ENCODE measurements at regions not wholly inside any gene's neighbourhood (a gene's known extent, or its start where the extent isn't known, plus 50 kb on each side); places are given as distances from the start of the nearest gene placed in this dataset.
A peak's percentile ranks its signal among the peaks of the same experiment; 100 is the strongest.

DNA sequence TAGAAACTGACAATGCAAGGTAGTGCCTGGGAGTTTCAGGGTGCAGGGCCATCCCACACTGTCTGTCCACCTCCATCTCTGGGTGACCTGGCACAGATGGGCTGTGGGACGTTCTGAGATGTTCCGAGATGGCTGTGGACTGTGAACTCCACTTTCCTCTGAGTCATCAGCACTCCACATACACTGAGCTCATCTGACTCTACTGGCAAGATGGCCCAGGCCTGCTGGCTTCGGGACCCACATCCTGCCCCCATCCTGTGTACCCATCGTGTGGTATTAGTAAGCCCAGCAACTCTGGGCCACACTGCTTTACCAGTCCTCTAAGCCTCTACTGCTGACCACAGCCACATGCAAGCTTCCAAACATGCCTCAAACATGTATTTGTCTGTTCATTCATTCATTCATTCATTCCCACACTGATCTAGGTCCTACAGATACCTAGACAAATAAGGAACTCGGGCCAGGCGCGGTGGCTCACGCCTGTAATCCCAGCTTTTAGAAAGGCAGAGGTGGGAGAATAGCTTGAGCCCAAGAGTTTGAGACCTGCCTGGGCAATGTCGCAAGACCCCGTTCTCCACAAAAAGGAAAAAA lies 124.8 kb upstream of the CXCR4 start:
- intact Hi-C loops (cut with DNase I): no loop called here
- DNase-seq (ENCODE audit: missing footprints): no peak
- ATAC-seq: no peak

DNA sequence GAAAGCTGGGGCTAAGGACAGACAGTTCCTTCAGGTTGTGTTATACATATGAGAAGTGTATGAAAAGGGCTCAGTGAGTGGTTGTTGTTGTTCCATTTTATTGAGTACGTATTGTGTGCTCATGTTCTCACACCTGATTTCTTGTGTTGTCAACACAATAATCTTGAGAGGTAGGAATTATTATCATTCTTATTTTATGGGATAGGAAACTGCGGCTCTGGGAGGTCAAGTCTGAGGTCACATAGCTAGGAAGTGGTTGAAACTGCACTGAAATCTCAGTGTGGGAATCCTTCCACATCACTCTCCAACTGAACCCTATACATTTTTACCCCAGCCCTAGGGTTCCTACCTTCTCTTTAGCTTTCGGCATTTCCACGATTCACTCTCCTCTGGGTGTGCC lies 124.2 kb upstream of the CXCR4 start:
- DNase-seq (ENCODE audit: missing footprints) (no peak), ATAC-seq (no peak)
- intact Hi-C loops (cut with DNase I): no loop called here

DNA sequence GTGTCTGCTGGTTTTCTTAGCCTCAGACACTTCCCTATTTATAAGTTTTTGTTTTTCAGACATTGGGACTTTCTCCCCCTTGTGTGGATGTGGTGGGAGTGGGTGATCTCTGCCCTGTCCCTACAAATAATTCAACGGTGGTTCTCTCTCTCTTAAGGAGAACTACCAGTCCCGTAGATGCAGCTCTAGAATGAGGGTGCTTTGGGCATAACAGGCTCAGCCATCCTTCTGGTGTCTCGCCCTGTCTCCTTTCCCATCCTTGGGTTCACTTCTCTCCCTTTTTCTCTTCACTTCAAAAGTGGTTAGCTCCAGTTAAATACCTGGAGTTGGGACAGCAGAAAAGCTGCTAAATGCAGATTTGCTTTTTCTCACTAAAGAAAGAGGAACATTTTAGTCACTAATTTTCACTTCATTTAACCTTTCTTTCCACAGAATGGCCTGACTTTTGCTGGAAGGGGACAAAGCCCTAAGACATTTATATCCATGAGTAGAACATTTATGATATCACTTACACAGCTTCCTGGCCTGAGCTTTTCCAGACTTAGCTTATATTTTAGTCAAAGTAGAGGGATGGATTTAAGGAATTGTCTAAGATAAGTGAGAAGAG lies 121.2 kb upstream of the CXCR4 start:
- ATAC-seq (no peak), DNase-seq (ENCODE audit: missing footprints) (no peak)
- intact Hi-C loops (cut with DNase I): no loop called here

DNA sequence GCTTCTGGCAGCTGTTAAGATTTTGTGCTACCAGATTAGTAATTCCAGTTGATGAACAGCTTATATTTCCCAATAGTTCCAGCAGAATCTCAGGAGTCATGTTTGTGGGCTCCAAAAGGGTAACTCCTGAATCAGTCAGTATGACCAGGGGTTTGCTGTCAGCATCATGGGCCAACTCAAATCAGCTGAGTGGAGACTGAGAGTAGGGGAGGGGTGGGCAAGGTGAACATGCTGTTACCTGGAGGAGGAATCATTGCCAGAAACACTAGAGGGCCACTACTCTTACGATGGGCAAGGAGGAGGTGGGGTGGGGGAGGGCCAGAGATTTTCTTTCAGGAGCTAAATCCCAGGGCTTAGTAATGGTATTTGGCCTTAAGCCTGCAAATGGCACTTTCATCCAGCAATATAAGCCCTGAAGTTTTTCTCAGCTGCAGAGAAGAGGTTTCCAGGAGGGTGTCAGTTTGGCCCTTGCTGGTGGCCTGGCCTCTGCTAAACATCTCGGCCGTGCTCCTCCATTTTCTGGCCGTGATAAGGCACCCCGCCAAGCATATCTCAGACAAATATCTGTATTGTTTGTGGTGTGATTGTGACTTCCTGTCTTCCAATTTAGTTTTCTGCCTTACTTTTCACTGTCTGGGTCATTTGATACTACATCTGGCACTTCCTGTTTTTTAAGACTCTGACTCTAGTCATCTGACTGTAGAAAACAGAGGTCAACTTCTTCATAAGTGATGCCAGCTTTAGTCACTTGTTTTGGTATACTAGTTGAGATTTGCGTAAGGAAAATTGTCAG lies 120.5 kb upstream of the CXCR4 start:
- intact Hi-C loops (cut with DNase I): no loop called here
- ATAC-seq (peak; percentile 51), DNase-seq (ENCODE audit: missing footprints) (no peak)

DNA sequence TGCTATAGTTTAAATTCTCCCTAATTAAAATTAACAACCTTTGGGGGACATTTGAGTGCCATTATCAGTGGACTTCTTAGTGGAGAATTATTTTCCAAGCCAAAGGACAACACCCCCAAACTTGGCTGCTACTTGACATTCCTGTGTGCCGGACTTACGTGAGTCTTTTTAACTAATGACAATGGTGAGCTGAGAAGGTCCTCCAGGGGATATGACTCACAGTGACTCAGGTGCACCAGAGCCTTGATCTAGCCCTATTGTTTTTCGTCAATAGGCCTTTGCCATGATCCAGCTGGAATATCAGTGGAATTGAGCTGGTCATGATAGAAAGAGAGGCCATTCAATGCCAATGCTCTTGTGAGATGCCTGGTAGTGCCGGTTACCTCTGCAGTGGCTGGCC lies 118.1 kb upstream of the CXCR4 start:
- ATAC-seq: no peak
- intact Hi-C loops (cut with DNase I): no loop called here
- DNase-seq (ENCODE audit: missing footprints): no peak

DNA sequence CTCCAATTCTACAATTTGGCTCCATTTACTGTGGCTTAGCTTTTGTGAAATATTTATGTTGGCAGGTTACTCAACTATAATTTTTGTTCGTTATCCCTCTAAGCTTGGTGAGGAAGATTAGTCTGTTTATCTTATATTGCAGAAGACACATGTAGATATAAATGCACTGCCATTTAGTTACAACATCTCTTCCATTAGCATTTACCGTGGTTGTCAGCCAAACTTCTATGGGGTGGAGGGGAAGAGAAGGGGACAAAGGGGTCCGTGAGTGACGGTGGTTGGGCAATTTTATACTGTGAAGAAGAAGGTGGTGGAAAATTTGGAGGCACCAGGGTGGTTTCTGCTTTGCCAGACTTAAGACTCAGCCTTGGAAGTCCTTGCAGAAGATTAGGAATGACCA lies 117.6 kb upstream of the CXCR4 start:
- no peak for ATAC-seq
- DNase-seq (ENCODE audit: missing footprints): no peak
- intact Hi-C loops (cut with DNase I): no loop called here

DNA sequence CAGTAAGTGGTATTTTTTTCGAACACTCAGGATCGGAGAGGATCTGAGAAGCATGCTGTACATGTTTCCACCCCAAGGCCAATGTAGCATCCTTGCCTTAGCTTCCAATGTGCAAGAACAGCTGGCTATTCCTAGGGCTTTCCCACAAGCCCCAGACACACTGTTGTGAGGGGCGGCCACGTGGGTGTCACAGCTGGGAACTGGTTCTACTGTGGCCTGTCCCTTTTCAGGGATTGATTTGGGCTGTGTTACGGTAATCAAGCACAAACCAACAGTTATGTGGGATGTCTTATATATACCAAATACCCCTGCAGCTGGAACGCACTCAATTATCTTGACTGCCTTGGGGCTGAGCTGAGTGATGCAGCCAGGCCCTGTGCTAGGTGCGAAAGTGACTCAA lies 116.3 kb upstream of the CXCR4 start:
- intact Hi-C loops (cut with DNase I): no loop called here
- no peak for ATAC-seq

DNA sequence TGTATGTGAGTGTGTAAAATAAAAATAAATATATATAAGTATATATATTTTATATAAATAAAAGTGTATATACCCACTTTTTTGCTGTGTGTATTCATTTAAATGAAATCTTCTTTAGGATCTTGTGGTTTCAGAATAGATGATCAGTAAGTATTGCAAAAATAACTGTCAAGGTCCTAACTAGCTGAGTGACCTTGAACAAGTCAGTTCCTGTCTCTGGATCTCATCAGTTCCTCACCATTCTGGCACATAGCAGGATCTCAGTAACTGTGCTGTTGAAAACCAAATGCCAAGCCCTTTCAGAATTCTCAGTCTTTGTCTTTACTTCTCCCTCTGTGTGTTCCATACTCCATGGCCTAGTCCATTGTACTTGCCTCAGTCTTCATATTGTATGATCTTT lies 115.3 kb upstream of the CXCR4 start:
- intact Hi-C loops (cut with DNase I): no loop called here
- ATAC-seq (no peak), DNase-seq (ENCODE audit: missing footprints) (no peak)

More for the DNA sequence above, 116.3 kb upstream of the CXCR4 start:
- DNase-seq (ENCODE audit: missing footprints): no peak

DNA sequence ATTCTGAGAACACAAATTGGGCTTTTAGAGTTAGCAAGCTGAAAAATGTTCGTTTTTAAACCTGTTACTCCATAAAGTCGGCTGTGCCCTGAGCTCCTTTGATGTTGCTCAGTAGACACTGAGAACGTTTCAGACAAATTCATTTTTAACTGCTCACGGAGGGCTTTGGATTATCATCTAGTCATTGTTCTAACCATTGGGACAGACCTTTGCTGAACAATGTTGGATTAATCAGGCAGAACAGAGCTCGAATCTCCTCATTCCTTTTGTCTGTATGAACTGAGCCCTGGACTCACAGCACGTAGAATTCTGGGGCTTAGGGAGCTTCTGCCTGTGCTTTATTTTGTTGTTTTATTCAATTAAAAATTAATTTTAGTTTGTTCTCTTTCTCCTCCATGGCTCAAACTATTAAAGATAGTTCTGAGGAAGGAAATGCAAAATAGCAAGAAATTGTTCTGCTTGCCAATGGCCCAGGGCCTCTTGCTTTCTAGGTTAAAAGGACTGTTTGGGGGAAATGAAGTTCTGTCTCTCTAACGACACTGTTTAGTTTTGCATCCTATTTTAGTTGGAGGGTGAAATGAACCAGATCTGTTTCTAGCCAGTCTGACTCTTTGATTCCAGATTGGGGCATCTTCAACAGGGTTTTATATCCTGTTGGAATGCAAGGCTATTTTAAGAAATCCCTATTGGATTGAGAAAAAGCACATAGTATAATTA lies 114.7 kb upstream of the CXCR4 start:
- no peak for ATAC-seq
- no peak for DNase-seq (ENCODE audit: missing footprints)
- intact Hi-C loops (cut with DNase I): no loop called here

DNA sequence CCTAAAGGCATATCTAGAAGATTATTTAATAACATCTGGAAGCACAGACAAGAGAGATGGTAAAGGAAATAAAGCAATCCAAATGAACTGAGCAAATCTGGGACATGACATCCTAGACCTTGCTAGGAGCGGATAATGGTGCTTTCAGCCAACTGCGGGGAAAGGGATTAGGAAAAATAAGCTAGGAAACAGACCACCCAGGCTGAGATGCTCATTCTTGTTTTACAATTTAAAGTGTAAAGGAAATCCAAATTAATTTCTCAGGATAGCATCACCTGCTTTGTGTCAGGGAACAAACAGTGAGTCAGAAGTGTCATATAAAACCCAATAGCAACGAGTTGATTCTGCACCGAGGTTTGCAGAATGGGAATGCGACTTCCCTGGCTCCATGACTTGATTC lies 112.5 kb upstream of the CXCR4 start:
- intact Hi-C loops (cut with DNase I): no loop called here
- DNase-seq (ENCODE audit: missing footprints): no peak
- ATAC-seq: no peak

DNA sequence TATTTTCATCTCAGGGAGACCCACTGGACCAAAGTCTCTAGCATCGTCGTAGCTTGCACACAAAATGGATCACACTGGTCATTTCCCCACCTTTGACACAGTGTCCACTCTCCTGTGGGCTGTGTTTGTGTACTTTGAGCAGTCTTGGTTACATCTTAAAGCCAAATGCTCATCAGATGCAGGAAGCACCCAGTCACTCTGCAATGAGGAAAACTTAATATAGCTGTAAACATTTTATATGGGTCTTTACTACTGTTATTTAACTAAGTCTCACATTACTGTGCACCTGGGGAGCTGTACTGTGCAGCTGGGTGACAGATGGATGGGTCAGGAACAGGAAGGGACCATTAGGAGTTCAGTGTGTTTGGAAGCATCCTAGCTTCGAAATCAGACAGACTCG lies 109.0 kb upstream of the CXCR4 start:
- intact Hi-C loops (cut with DNase I): no loop called here
- ATAC-seq (no peak), DNase-seq (ENCODE audit: missing footprints) (no peak)

DNA sequence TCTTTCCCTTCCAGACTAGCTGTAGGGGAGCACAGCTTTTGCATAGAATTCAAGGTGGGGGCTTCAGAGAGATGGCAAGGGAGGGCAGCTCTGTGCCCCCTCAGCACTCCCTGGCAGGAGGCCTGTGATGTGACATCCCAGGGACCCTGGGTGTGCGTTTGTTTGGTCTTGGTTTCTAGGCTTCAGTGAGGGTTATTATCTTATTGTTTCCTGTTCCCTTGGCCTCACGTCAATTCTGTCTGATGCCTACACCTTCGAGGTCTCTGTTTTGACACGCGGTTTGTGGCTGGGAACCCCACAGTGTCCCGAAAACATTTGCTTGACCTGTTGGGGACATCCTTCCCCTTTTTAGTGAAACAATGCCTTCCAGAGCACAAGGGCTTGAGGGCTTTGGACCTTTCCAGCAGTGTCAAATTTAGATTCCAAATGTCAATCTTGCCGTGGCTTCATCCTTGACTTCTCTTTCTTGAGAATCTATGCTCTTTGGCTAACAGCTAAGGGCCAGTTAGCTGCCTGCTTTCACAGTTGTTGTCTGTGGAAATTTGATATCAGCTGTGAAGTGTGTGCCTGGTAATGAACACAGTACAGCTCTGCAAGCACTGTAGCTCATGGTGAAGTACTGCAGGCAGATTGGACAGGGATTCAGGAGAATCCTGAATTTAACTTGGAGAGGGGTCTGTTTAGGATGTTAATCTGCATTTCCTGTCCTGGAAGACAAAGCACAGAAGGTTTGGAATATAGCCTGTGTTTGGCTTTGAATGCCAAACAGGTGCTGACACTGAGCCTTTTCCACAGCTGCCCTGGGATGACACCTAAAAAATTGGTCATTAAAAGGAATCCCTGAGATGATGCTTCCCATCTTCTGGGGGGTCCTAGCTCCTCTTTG lies 108.2 kb upstream of the CXCR4 start:
- no peak for ATAC-seq
- intact Hi-C loops (cut with DNase I): no loop called here

DNA sequence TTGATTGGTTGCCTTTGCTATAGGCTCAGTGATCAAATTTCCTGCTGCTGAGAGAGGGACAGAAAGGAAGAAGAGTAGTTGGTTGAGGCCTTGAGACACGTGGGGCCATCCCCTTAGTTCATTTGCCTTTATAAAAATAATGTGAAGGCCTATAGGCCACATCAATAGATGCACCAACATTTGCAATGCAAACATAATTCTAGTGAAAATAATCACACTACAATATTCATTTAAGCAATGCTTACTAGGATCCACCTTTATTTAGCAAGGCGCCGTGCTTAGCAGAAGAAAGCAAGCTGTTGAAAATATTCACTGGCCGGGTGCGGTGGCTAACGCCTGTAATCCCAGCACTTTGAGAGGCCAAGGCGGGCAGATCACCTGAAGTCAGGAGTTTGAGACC lies 105.3 kb upstream of the CXCR4 start:
- intact Hi-C loops (cut with DNase I): no loop called here
- ATAC-seq (no peak), DNase-seq (ENCODE audit: missing footprints) (no peak)

More for the DNA sequence above, 108.2 kb upstream of the CXCR4 start:
- no peak for DNase-seq (ENCODE audit: missing footprints)

DNA sequence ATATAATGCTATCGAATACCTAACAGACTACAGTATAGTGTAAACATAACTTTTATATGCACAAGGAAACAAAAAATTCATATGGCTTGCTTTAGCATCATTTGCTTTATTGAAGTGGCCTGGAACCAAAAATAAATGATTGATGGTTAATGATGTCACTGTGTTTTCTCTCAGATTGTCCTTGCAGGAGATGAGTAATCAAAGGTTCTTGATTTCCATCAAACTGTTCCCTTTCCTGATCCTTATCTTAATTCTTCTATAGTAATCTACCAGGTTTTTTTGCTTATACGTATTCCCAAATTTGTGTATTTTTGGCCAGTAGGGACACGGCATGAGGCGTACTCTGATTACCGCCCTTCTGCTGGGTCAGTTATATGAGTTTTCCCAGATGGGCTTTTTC lies 104.9 kb upstream of the CXCR4 start:
- intact Hi-C loops (cut with DNase I): no loop called here
- ATAC-seq: no peak
- no peak for DNase-seq (ENCODE audit: missing footprints)

DNA sequence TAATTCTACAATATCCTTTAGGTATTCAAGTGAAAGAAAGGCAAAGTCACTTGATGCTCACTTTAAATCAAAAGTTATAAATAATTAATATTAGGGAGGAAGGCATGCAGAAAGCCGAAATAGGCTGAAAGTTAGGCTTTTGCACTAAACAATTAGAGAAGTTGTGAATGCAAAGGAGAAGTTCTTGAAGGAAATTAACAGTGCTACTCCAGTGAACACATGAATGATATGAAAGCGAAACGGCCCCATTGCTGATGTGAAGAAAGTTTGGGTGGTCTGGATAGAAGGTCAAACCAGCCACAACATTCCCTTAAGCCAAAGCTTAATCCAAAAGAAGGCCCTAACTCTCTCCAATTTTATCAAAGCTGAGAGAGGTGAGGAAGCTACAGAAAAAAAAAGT lies 103.1 kb upstream of the CXCR4 start:
- intact Hi-C loops (cut with DNase I): no loop called here
- no peak for DNase-seq (ENCODE audit: missing footprints)
- ATAC-seq: no peak

DNA sequence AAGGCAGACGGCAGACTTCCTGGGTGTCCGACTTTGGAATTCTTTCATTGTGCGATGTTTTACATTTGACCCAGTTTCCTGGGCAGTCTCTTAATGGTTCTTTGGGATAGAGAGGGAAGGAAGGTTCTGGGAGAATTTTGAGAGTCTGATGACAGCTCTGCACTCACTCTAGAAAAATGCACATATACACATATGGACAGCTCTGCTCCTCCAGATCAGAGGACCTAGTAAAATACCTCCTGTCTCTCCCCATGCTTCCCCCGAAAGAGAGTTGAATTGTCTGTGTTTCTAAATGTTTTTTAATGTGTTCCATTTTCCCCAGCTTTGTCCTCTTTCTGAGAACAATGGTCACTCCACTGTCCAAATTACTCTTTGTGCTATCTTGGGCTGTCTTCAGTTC lies 102.0 kb upstream of the CXCR4 start:
- intact Hi-C loops (cut with DNase I): no loop called here

DNA sequence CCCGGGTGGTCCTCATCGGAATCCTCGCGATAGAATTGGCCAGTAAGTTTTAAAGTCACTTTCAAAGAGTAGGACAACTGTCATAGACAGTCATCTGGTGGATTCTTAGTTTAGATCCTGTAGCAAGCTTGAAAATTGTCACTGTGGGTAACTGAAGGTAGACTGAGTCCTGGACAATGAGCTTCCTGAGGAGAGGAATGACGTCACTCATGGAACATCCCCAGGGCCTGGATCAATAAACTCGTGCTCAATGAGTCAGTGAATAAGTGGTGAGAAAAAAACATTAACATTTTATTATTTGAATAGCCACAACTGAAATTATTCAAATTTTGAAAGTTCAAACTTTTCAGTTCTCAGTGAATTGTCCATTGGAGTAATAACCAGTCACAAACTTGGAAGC lies 101.4 kb upstream of the CXCR4 start:
- intact Hi-C loops (cut with DNase I): no loop called here
- ATAC-seq (no peak), DNase-seq (ENCODE audit: missing footprints) (no peak)

More for the DNA sequence above, 102.0 kb upstream of the CXCR4 start:
- DNase-seq (ENCODE audit: missing footprints): no peak
- ATAC-seq: no peak

DNA sequence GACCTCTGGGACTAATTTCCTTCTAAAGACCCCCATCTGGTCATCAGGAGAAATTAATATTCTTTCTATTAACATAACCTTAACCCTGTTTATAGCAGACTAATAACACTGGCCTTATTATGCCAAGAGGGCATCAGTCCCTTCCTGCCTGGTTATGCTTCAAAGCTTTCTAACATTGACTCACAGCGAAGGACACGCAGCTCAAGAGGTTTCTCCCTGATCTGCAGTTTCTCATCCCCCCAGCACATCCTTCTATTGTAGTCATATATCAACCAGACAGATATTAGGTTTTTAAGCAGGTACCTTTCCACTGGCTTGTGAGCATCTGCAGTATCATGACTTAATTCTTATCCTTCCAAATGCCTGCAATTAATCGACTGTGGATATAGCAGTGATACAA lies 100.0 kb upstream of the CXCR4 start:
- intact Hi-C loops (cut with DNase I): no loop called here
- ATAC-seq (no peak), DNase-seq (ENCODE audit: missing footprints) (no peak)

DNA sequence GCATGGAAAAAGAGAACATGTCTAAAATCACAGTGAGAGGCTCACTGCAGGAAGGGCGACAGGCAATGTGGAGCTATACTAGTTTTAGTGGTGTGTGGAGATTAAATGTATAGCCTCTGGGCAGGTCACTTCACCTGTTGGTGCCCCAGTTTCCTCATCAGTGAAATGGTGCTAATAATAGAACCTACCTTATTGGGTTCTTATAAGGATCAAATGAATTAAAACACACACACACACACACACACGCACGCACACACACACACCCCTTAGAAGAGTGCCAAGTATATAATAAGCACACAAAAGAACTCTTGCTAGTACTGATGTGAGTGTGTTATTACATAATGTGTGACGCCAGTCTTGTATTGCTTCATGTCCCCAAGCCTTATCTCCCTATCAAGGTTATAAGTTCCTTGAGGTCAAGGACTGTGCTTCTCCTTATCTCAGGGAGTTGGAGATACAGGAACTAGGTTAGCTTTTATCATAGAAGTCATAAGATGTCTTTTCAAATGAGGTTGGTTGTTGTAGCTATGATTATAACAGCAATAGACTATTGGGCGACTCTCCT lies 98.0 kb upstream of the CXCR4 start:
- intact Hi-C loops (cut with DNase I): no loop called here
- ATAC-seq (no peak), DNase-seq (ENCODE audit: missing footprints) (no peak)

Data from Right ventricle myocardium inferior (tissue), 1 donor.